ENCODE measurements at regions not wholly inside any gene's neighbourhood (a gene's known extent, or its start where the extent isn't known, plus 50 kb on each side); places are given as distances from the start of the nearest gene placed in this dataset.

- no peak for DNase-seq (ENCODE audit: low read depth)
These were observed 97.0 kb downstream of the DISP1 start for GRCh38 chr1:222911866-222912265.

- DNase-seq (ENCODE audit: low read depth), result no peak
These were observed 97.9 kb downstream of the DISP1 start for GRCh38 chr1:222912730-222913129.

- DNase-seq (ENCODE audit: low read depth), result no peak
These were observed 100.2 kb downstream of the DISP1 start for GRCh38 chr1:222914861-222915632.

GRCh38 chr1:222916100-222916499 lies 101.3 kb downstream of the DISP1 start:
- no peak for DNase-seq (ENCODE audit: low read depth)

- no peak for DNase-seq (ENCODE audit: low read depth)
These were observed 104.1 kb downstream of the DISP1 start for GRCh38 chr1:222918801-222919477.

GRCh38 chr1:222919478-222919865 lies 104.6 kb downstream of the DISP1 start:
- peak; percentile 33 for DNase-seq (ENCODE audit: low read depth)

- DNase-seq (ENCODE audit: low read depth), result no peak
These were observed 105.3 kb downstream of the DISP1 start for GRCh38 chr1:222920169-222920568.

GRCh38 chr1:222921945-222922344 lies 107.1 kb downstream of the DISP1 start:
- DNase-seq (ENCODE audit: low read depth), result no peak

GRCh38 chr1:222923506-222923905 lies 108.7 kb downstream of the DISP1 start:
- DNase-seq (ENCODE audit: low read depth), result no peak

GRCh38 chr1:222924136-222924706 lies 109.4 kb downstream of the DISP1 start:
- no peak for DNase-seq (ENCODE audit: low read depth)

- no peak for DNase-seq (ENCODE audit: low read depth)
These were observed 111.7 kb downstream of the DISP1 start for GRCh38 chr1:222926566-222926965.

- no peak for DNase-seq (ENCODE audit: low read depth)
These were observed 112.2 kb downstream of the DISP1 start for GRCh38 chr1:222927031-222927430.

GRCh38 chr1:222928212-222928611 lies 113.4 kb downstream of the DISP1 start:
- no peak for DNase-seq (ENCODE audit: low read depth)

GRCh38 chr1:222930070-222930469 lies 115.2 kb downstream of the DISP1 start:
- DNase-seq (ENCODE audit: low read depth), result no peak

- no peak for DNase-seq (ENCODE audit: low read depth)
These were observed 116.2 kb downstream of the DISP1 start for GRCh38 chr1:222931023-222931422.

- no peak for DNase-seq (ENCODE audit: low read depth)
These were observed 118.4 kb downstream of the DISP1 start for GRCh38 chr1:222933273-222933672.

GRCh38 chr1:222935239-222935900 lies 120.5 kb downstream of the DISP1 start:
- no peak for DNase-seq (ENCODE audit: low read depth)

- no peak for DNase-seq (ENCODE audit: low read depth)
These were observed 121.2 kb downstream of the DISP1 start for GRCh38 chr1:222936042-222936441.

GRCh38 chr1:222938986-222939385 lies 124.1 kb downstream of the DISP1 start:
- DNase-seq (ENCODE audit: low read depth), result no peak

- DNase-seq (ENCODE audit: low read depth), result no peak
These were observed 125.3 kb downstream of the DISP1 start for GRCh38 chr1:222940095-222940494.

- no peak for DNase-seq (ENCODE audit: low read depth)
These were observed 126.1 kb downstream of the DISP1 start for GRCh38 chr1:222940906-222941305.

- DNase-seq (ENCODE audit: low read depth), result no peak
These were observed 126.6 kb downstream of the DISP1 start for GRCh38 chr1:222941425-222941824.
